SK-N-SH (cell line): ENCODE measurements at regions not wholly inside any gene's neighbourhood (a gene's known extent, or its start where the extent isn't known, plus 50 kb on each side); places are given as distances from the start of the nearest gene placed in this dataset.

Experiments
- CTCF ChIP-seq: fragments of 200-600 bp; sonication (generic); IDR thresholded peaks from 2 replicates; pipeline ENCODE4 v1.6.1; 2017; ENCODE audit warnings: antibody characterized with exemption, mild to moderate bottlenecking, moderate library complexity
- EP300 ChIP-seq, 2 experiments: IDR thresholded peaks; 2 replicates each; pipeline versions ENCODE4 v1.4.0 to v1.6.1; 2012; ENCODE audit warnings: borderline replicate concordance in 1 of 2, low read depth in 1 of 2, low read length in 1 of 2
- EZH2phosphoT487 ChIP-seq: fragments of 200-600 bp; sonication (generic); IDR thresholded peaks from 2 replicates; pipeline ENCODE4 v1.6.1; 2017; ENCODE audit warnings: low read depth, mixed run types, mild to moderate bottlenecking, antibody characterized with exemption, moderate library complexity, borderline replicate concordance
- FOXJ3 ChIP-seq: sonication (generic); formaldehyde crosslinking; IDR thresholded peaks from 2 replicates; pipeline ENCODE4 v1.5.1; 2020; ENCODE audit warnings: mild to moderate bottlenecking, missing genetic modification reagents
- GATA2 ChIP-seq: sonication (generic); formaldehyde crosslinking; IDR thresholded peaks from 2 replicates; pipeline ENCODE4 v1.5.0; 2020; ENCODE audit warnings: mild to moderate bottlenecking, missing genetic modification reagents
- MXI1 ChIP-seq: IDR thresholded peaks from 2 replicates; pipeline ENCODE4 v1.6.1; 2012; ENCODE audit warnings: mild to moderate bottlenecking, low read depth, low read length, improper control_type of control experiment
- NRF1 ChIP-seq: IDR thresholded peaks from 2 replicates; pipeline ENCODE4 v1.6.1; 2012; ENCODE audit warnings: low read depth, mild to moderate bottlenecking, low read length
- PBX3 ChIP-seq: IDR thresholded peaks from 2 replicates; pipeline ENCODE4; 2012
- POLR2AphosphoS5 ChIP-seq: IDR thresholded peaks from 2 replicates; pipeline ENCODE4 v1.6.1; 2012; ENCODE audit warnings: low read depth, low read length
- REST ChIP-seq: IDR thresholded peaks from 2 replicates; pipeline ENCODE4 v1.6.1; 2012; ENCODE audit warnings: mild to moderate bottlenecking, low read depth, low read length, moderate library complexity
- RXRA ChIP-seq: IDR thresholded peaks from 2 replicates; pipeline ENCODE4 v1.4.0; 2012; ENCODE audit warnings: low read depth, mild to moderate bottlenecking, borderline replicate concordance
- SIN3A ChIP-seq: IDR thresholded peaks from 2 replicates; pipeline ENCODE4 v1.6.1; 2012; ENCODE audit warnings: low read depth, mild to moderate bottlenecking, low read length, moderate library complexity, borderline replicate concordance
- SMC3 ChIP-seq: IDR thresholded peaks from 2 replicates; pipeline ENCODE4 v1.6.1; 2012; ENCODE audit warnings: low read depth, low read length, improper control_type of control experiment
- TAF1 ChIP-seq: IDR thresholded peaks from 2 replicates; pipeline ENCODE4 v1.6.1; 2012; ENCODE audit warnings: low read depth, mild to moderate bottlenecking, low read length, moderate library complexity, borderline replicate concordance

- no peak for TF ChIP-seq CTCF
- no peak for TF ChIP-seq GATA2 (CRISPR knock-in tag)
- TF ChIP-seq PBX3: no peak
- TF ChIP-seq TAF1: no peak
- TF ChIP-seq FOXJ3 (CRISPR knock-in tag): no peak
- no peak for TF ChIP-seq EP300 (IDR thresholded peaks at IDR 0.05; ENCODE audit: borderline replicate concordance in 1 of 2, low read depth in 1 of 2, low read length in 1 of 2)
- TF ChIP-seq SMC3: no peak
- no peak for TF ChIP-seq RXRA
- no peak for TF ChIP-seq POLR2AphosphoS5
- no peak for TF ChIP-seq MXI1
- TF ChIP-seq REST: no peak
- TF ChIP-seq SIN3A: no peak
- TF ChIP-seq EZH2phosphoT487: no peak
- no peak for TF ChIP-seq NRF1
Observed at GRCh38 chr20:16206817-16207216, 366.4 kb downstream of the KIF16B start.
